Sigmoid colon (tissue), 4 donors: ENCODE measurements at regions not wholly inside any gene's neighbourhood (a gene's known extent, or its start where the extent isn't known, plus 50 kb on each side); places are given as distances from the start of the nearest gene placed in this dataset.

ENCODE experiments used
- EP300 ChIP-seq, 4 donors: sonication (generic); formaldehyde crosslinking; IDR thresholded peaks; one replicate each; pipeline ENCODE4 v1.6.1; 2017; ENCODE audit warnings: antibody characterized with exemption in 4 of 4
- TF ChIP-seq, protein P1 (sequence below), 4 experiments: fragments of 450-650 bp in 3 of 4; fragments of 200-600 bp in 1 of 4; IDR thresholded peaks; one replicate each; pipeline ENCODE4 v1.5.1; 2016 to 2019; ENCODE audit warnings: antibody characterized with exemption in 4 of 4, mild to moderate bottlenecking in 3 of 4, moderate library complexity in 2 of 4

DNA sequence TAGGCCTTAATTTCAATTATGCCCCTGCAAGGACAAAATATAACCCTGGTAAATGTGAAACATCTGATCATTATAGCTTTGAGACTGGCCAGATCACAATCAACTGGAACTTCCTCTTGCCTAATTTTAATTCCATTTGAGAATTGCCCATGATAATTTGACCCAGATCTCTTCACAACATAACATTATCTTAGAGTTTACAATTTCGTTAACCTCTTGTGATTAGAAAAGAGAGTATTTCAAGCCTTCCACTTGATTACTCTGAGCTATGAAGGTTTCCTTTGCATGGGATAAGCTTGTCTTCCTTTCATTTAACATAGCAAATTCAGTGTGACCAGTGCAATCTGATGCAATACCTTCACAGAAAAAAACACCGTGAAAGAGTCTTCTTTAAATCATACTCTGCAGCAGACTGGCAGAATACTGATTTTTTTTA, 143.6 kb downstream of the DUSP6 start:
- TF ChIP-seq, protein P1, sequence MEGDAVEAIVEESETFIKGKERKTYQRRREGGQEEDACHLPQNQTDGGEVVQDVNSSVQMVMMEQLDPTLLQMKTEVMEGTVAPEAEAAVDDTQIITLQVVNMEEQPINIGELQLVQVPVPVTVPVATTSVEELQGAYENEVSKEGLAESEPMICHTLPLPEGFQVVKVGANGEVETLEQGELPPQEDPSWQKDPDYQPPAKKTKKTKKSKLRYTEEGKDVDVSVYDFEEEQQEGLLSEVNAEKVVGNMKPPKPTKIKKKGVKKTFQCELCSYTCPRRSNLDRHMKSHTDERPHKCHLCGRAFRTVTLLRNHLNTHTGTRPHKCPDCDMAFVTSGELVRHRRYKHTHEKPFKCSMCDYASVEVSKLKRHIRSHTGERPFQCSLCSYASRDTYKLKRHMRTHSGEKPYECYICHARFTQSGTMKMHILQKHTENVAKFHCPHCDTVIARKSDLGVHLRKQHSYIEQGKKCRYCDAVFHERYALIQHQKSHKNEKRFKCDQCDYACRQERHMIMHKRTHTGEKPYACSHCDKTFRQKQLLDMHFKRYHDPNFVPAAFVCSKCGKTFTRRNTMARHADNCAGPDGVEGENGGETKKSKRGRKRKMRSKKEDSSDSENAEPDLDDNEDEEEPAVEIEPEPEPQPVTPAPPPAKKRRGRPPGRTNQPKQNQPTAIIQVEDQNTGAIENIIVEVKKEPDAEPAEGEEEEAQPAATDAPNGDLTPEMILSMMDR (IDR thresholded peaks at IDR 0.05) = no peak
- TF ChIP-seq EP300 (IDR thresholded peaks at IDR 0.05) = no peak
